ENCODE measurements at regions not wholly inside any gene's neighbourhood (a gene's known extent, or its start where the extent isn't known, plus 50 kb on each side); places are given as distances from the start of the nearest gene placed in this dataset.
"Not testable (repeated sequence)": the region's sequence is repeated elsewhere in the genome, so short reads cannot be mapped to it uniquely, and the experiment has no call there.

- TF ChIP-seq, protein P1, sequence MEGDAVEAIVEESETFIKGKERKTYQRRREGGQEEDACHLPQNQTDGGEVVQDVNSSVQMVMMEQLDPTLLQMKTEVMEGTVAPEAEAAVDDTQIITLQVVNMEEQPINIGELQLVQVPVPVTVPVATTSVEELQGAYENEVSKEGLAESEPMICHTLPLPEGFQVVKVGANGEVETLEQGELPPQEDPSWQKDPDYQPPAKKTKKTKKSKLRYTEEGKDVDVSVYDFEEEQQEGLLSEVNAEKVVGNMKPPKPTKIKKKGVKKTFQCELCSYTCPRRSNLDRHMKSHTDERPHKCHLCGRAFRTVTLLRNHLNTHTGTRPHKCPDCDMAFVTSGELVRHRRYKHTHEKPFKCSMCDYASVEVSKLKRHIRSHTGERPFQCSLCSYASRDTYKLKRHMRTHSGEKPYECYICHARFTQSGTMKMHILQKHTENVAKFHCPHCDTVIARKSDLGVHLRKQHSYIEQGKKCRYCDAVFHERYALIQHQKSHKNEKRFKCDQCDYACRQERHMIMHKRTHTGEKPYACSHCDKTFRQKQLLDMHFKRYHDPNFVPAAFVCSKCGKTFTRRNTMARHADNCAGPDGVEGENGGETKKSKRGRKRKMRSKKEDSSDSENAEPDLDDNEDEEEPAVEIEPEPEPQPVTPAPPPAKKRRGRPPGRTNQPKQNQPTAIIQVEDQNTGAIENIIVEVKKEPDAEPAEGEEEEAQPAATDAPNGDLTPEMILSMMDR (IDR thresholded peaks at IDR 0.05; ENCODE audit: low read depth, low read length, missing input control), result not testable (repeated sequence)
- not testable (repeated sequence) for TF ChIP-seq MAX (IDR thresholded peaks at IDR 0.05); NR2F2 (IDR thresholded peaks at IDR 0.05); ATF3 (IDR thresholded peaks at IDR 0.05); TAF1 (conservative IDR thresholded peaks at IDR 0.05); RXRA (IDR thresholded peaks at IDR 0.05); GABPA (IDR thresholded peaks at IDR 0.05 in 1 of 2, conservative IDR thresholded peaks at IDR 0.05 in 1 of 2); ZBTB33 (IDR thresholded peaks at IDR 0.05); RAD21 (IDR thresholded peaks at IDR 0.05); SP1 (IDR thresholded peaks at IDR 0.05); YY1 (IDR thresholded peaks at IDR 0.05)
- TF ChIP-seq, protein P2, sequence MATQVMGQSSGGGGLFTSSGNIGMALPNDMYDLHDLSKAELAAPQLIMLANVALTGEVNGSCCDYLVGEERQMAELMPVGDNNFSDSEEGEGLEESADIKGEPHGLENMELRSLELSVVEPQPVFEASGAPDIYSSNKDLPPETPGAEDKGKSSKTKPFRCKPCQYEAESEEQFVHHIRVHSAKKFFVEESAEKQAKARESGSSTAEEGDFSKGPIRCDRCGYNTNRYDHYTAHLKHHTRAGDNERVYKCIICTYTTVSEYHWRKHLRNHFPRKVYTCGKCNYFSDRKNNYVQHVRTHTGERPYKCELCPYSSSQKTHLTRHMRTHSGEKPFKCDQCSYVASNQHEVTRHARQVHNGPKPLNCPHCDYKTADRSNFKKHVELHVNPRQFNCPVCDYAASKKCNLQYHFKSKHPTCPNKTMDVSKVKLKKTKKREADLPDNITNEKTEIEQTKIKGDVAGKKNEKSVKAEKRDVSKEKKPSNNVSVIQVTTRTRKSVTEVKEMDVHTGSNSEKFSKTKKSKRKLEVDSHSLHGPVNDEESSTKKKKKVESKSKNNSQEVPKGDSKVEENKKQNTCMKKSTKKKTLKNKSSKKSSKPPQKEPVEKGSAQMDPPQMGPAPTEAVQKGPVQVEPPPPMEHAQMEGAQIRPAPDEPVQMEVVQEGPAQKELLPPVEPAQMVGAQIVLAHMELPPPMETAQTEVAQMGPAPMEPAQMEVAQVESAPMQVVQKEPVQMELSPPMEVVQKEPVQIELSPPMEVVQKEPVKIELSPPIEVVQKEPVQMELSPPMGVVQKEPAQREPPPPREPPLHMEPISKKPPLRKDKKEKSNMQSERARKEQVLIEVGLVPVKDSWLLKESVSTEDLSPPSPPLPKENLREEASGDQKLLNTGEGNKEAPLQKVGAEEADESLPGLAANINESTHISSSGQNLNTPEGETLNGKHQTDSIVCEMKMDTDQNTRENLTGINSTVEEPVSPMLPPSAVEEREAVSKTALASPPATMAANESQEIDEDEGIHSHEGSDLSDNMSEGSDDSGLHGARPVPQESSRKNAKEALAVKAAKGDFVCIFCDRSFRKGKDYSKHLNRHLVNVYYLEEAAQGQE (IDR thresholded peaks at IDR 0.05), result not testable (repeated sequence)
These were observed 133.2 kb upstream of the LRRC61 start for GRCh38 chr7:150189963-150190362.

Measured in liver (tissue), 3 donors.